GM12891 (cell line): ENCODE measurements at regions not wholly inside any gene's neighbourhood (a gene's known extent, or its start where the extent isn't known, plus 50 kb on each side); places are given as distances from the start of the nearest gene placed in this dataset.

ENCODE experiments used
- DNase-seq: peaks from one replicate; pipeline ENCODE4 v3.0.0; 2011; ENCODE audit warnings: low spot score; ENCODE audit not compliant: insufficient read length
- FAIRE-seq: peaks from 2 replicates; lab custom pipeline; 2011; peaks lifted over from hg19 to GRCh38; lab: Jason Lieb, UNC
- PAX5 ChIP-seq: IDR thresholded peaks from 2 replicates; pipeline ENCODE4 v1.6.1; 2011; ENCODE audit warnings: low read length, moderate library complexity, mild to moderate bottlenecking; ENCODE audit not compliant: insufficient read depth, severe bottlenecking
- POLR2A ChIP-seq: IDR thresholded peaks from 2 replicates; pipeline ENCODE4 v1.6.1; 2011; ENCODE audit warnings: low read depth, low read length, control low read depth
- POLR2AphosphoS5 ChIP-seq: IDR thresholded peaks from 2 replicates; pipeline ENCODE4 v1.6.1; 2011; ENCODE audit warnings: low read depth, low read length, control low read depth
- POU2F2 ChIP-seq: IDR thresholded peaks from 2 replicates; pipeline ENCODE4 v1.6.1; 2011; ENCODE audit warnings: low read depth, mild to moderate bottlenecking, control low read depth, low read length, moderate library complexity
- SPI1 ChIP-seq: IDR thresholded peaks from 2 replicates; pipeline ENCODE4 v1.6.1; 2011; ENCODE audit warnings: low read depth, low read length, control low read depth
- TAF1 ChIP-seq: IDR thresholded peaks from 2 replicates; pipeline ENCODE4 v1.6.1; 2011; ENCODE audit warnings: low read depth, low read length, control low read depth

- TF ChIP-seq POLR2AphosphoS5 (no peak), POLR2A (no peak), POU2F2 (no peak), PAX5 (no peak), SPI1 (no peak), TAF1 (no peak)
- DNase-seq = no peak
- no peak for FAIRE-seq
These were observed 69.4 kb upstream of the STXBP5L start for GRCh38 chr3:120838441-120839091.

GRCh38 chr3:120839120-120839519 lies 68.9 kb upstream of the STXBP5L start:
- no peak for DNase-seq
- TF ChIP-seq SPI1 (no peak), POLR2AphosphoS5 (no peak), POU2F2 (no peak), POLR2A (no peak)
- FAIRE-seq = no peak

GRCh38 chr3:120841264-120841663 lies 66.7 kb upstream of the STXBP5L start:
- DNase-seq = no peak
- no peak for FAIRE-seq
- no peak for TF ChIP-seq SPI1
- no peak for TF ChIP-seq POLR2AphosphoS5
- TF ChIP-seq TAF1 = no peak
- no peak for TF ChIP-seq POU2F2
- TF ChIP-seq POLR2A = no peak
- no peak for TF ChIP-seq PAX5

- no peak for TF ChIP-seq POU2F2
- FAIRE-seq (no peak), DNase-seq (no peak)
These were observed 61.9 kb upstream of the STXBP5L start for GRCh38 chr3:120846073-120846472.

- no peak for FAIRE-seq
These were observed 59.5 kb upstream of the STXBP5L start for GRCh38 chr3:120848503-120848902.

GRCh38 chr3:120850381-120851295 lies 57.4 kb upstream of the STXBP5L start:
- DNase-seq (no peak), FAIRE-seq (no peak)
- TF ChIP-seq POLR2A = no peak
- TF ChIP-seq TAF1 = no peak
- no peak for TF ChIP-seq POLR2AphosphoS5
- no peak for TF ChIP-seq PAX5
- TF ChIP-seq SPI1 = no peak
- TF ChIP-seq POU2F2 = no peak

More at GRCh38 chr3:120848503-120848902, 59.5 kb upstream of the STXBP5L start:
- DNase-seq = no peak
- no peak for TF ChIP-seq POLR2A
- no peak for TF ChIP-seq TAF1
- no peak for TF ChIP-seq POU2F2
- no peak for TF ChIP-seq SPI1
- no peak for TF ChIP-seq PAX5
- TF ChIP-seq POLR2AphosphoS5 = no peak

GRCh38 chr3:120852412-120852811 lies 55.6 kb upstream of the STXBP5L start:
- FAIRE-seq (no peak), DNase-seq (no peak)
- TF ChIP-seq POLR2A = no peak
- peak; percentile 79 for TF ChIP-seq SPI1

- TF ChIP-seq POLR2AphosphoS5 (no peak), POLR2A (no peak), SPI1 (no peak), PAX5 (no peak), TAF1 (no peak), POU2F2 (no peak)
- FAIRE-seq = no peak
- no peak for DNase-seq
These were observed 54.6 kb upstream of the STXBP5L start for GRCh38 chr3:120853416-120853815.

GRCh38 chr3:120854908-120855526 lies 53.0 kb upstream of the STXBP5L start:
- TF ChIP-seq POU2F2 (no peak), POLR2A (no peak), PAX5 (no peak), POLR2AphosphoS5 (no peak), SPI1 (no peak), TAF1 (no peak)
- DNase-seq (no peak), FAIRE-seq (no peak)
